WTC11 (cell line): ENCODE measurements at regions not wholly inside any gene's neighbourhood (a gene's known extent, or its start where the extent isn't known, plus 50 kb on each side); places are given as distances from the start of the nearest gene placed in this dataset.

ENCODE experiments used
- ATAC-seq: fragments of 200-7000 bp; cut with Tn5 transposase; 2 replicates; pipeline ENCODE4 v1.10.0; 2021; ENCODE audit warnings: mild to moderate bottlenecking, moderate library complexity
- CTCF ChIA-PET: fragments of 300-600 bp; sonication (Branson Sonifier 250); formaldehyde crosslinking; loops from one replicate; lab custom pipeline; 2021; ENCODE audit warnings: antibody characterized with exemption; lab: Charles Lee
- POLR2A ChIA-PET: fragments of 350-600 bp; sonication (Branson Sonifier 250); formaldehyde crosslinking; loops from one replicate; lab custom pipeline; 2021; ENCODE audit warnings: antibody characterized with exemption; lab: Charles Lee
- DNase-seq: peaks from one replicate; pipeline ENCODE4 v3.0.0; 2021; ENCODE audit warnings: low spot score
- H3K27ac Mint-ChIP-seq: 2 replicates; pipeline ENCODE4 v1.8.0; 2021; ENCODE audit warnings: mixed read lengths
- H3K27me3 Mint-ChIP-seq: 2 replicates; pipeline ENCODE4 v1.8.0; 2021; ENCODE audit warnings: low read depth, mild to moderate bottlenecking, moderate library complexity, mixed read lengths
- H3K36me3 Mint-ChIP-seq: 2 replicates; pipeline ENCODE4 v1.8.0; 2021; ENCODE audit warnings: mixed read lengths
- H3K4me1 Mint-ChIP-seq: 2 replicates; pipeline ENCODE4 v1.8.0; 2022; ENCODE audit warnings: mixed read lengths
- H3K4me3 Mint-ChIP-seq: 2 replicates; pipeline ENCODE4 v1.8.0; 2021; ENCODE audit warnings: mild to moderate bottlenecking, moderate library complexity, mixed read lengths
- H3K9me3 Mint-ChIP-seq: 2 replicates; pipeline ENCODE4 v1.8.0; 2021; ENCODE audit warnings: mixed read lengths
- ATF6 ChIP-seq: sonication (generic); formaldehyde crosslinking; IDR thresholded peaks from 2 replicates; pipeline ENCODE4 v1.8.1; 2023; ENCODE audit warnings: mild to moderate bottlenecking, missing genetic modification reagents
- CREB1 ChIP-seq: sonication (generic); formaldehyde crosslinking; IDR thresholded peaks from 2 replicates; pipeline ENCODE4 v1.8.0; 2023; ENCODE audit warnings: mild to moderate bottlenecking, missing genetic modification reagents
- CREM ChIP-seq: sonication (generic); formaldehyde crosslinking; IDR thresholded peaks from 2 replicates; pipeline ENCODE4 v1.8.1; 2022; ENCODE audit warnings: mild to moderate bottlenecking, missing genetic modification reagents, moderate library complexity
- E2F1 ChIP-seq: sonication (generic); formaldehyde crosslinking; IDR thresholded peaks from 2 replicates; pipeline ENCODE4 v1.8.0; 2022; ENCODE audit warnings: mild to moderate bottlenecking, missing genetic modification reagents
- ESRRA ChIP-seq: sonication (generic); formaldehyde crosslinking; IDR thresholded peaks from 2 replicates; pipeline ENCODE4 v1.8.1; 2022; ENCODE audit warnings: mild to moderate bottlenecking, missing genetic modification reagents, borderline replicate concordance
- JAZF1 ChIP-seq: fragments of 250-450 bp; sonication (Bioruptor Pico); IDR thresholded peaks from 2 replicates; pipeline ENCODE4 v1.9.0; 2021; ENCODE audit warnings: moderate library complexity, mild to moderate bottlenecking, inconsistent platforms
- PRRX2 ChIP-seq: fragments of 250-450 bp; sonication (Bioruptor Pico); IDR thresholded peaks from 2 replicates; pipeline ENCODE4 v1.8.0; 2021; ENCODE audit warnings: mild to moderate bottlenecking
- SMAD4 ChIP-seq: sonication (generic); formaldehyde crosslinking; IDR thresholded peaks from 2 replicates; pipeline ENCODE4 v1.8.0; 2022; ENCODE audit warnings: mild to moderate bottlenecking, missing genetic modification reagents
- TEAD4 ChIP-seq: sonication (generic); formaldehyde crosslinking; IDR thresholded peaks from 2 replicates; pipeline ENCODE4 v1.8.0; 2022; ENCODE audit warnings: mild to moderate bottlenecking, missing genetic modification reagents
- ZBTB21 ChIP-seq: sonication (generic); formaldehyde crosslinking; IDR thresholded peaks from 2 replicates; pipeline ENCODE4 v1.8.1; 2023; ENCODE audit warnings: mild to moderate bottlenecking, missing genetic modification reagents, borderline replicate concordance
- ZNF219 ChIP-seq: sonication (generic); formaldehyde crosslinking; IDR thresholded peaks from 2 replicates; pipeline ENCODE4 v1.8.0; 2023; ENCODE audit warnings: missing genetic modification reagents, mild to moderate bottlenecking, borderline replicate concordance
- ZNF396 ChIP-seq: fragments of 250-450 bp; sonication (Bioruptor Pico); IDR thresholded peaks from 2 replicates; pipeline ENCODE4 v1.8.0; 2021; ENCODE audit warnings: mild to moderate bottlenecking, moderate library complexity, borderline replicate concordance
- ZNF423 ChIP-seq: fragments of 250-450 bp; sonication (Bioruptor Pico); IDR thresholded peaks from 2 replicates; pipeline ENCODE4 v2.1.2; 2022; ENCODE audit warnings: mild to moderate bottlenecking, moderate library complexity
- ZNF671 ChIP-seq: fragments of 250-450 bp; sonication (Bioruptor Pico); IDR thresholded peaks from 2 replicates; pipeline ENCODE4 v1.8.0; 2021; ENCODE audit warnings: mild to moderate bottlenecking
- TF ChIP-seq, protein P1 (sequence below): sonication (generic); formaldehyde crosslinking; IDR thresholded peaks from 2 replicates; pipeline ENCODE4 v1.8.1; 2022; ENCODE audit warnings: mild to moderate bottlenecking, missing genetic modification reagents, moderate library complexity, borderline replicate concordance
- TF ChIP-seq, protein P2 (sequence below): sonication (generic); formaldehyde crosslinking; IDR thresholded peaks from 2 replicates; pipeline ENCODE4 v1.8.1; 2023; ENCODE audit warnings: mild to moderate bottlenecking, missing genetic modification reagents, moderate library complexity
- TF ChIP-seq, protein P3 (sequence below): sonication (generic); formaldehyde crosslinking; IDR thresholded peaks from 2 replicates; pipeline ENCODE4 v1.8.0; 2023; ENCODE audit warnings: missing genetic modification reagents, mild to moderate bottlenecking, borderline replicate concordance
- TF ChIP-seq, protein P4 (sequence below): fragments of 200-600 bp; IDR thresholded peaks from 2 replicates; pipeline ENCODE4 v1.8.0; 2022; ENCODE audit warnings: antibody characterized with exemption
- TF ChIP-seq, protein P5 (sequence below): fragments of 250-450 bp; sonication (Bioruptor Pico); IDR thresholded peaks from 2 replicates; pipeline ENCODE4 v1.9.0; 2021; ENCODE audit warnings: mild to moderate bottlenecking

GRCh38 chr12:77590306-77590705 lies 240.4 kb upstream of the NAV3 start:
- no peak overlapping the region for H3K4me3 Mint-ChIP-seq
- DNase-seq (no peak), ATAC-seq (no peak)
- no peak overlapping the region for H3K27ac Mint-ChIP-seq
- TF ChIP-seq TEAD4 (CRISPR knock-in tag) (no peak), CREM (CRISPR knock-in tag) (no peak), ZNF671 (no peak), E2F1 (CRISPR knock-in tag) (no peak), PRRX2 (CRISPR knock-in tag) (no peak), JAZF1 (CRISPR knock-in tag) (no peak), ESRRA (CRISPR knock-in tag) (no peak), SMAD4 (CRISPR knock-in tag) (no peak), ZNF219 (CRISPR knock-in tag) (no peak), ZNF423 (CRISPR knock-in tag) (no peak), CREB1 (CRISPR knock-in tag) (no peak), ATF6 (CRISPR knock-in tag) (no peak)
- TF ChIP-seq, protein P1, sequence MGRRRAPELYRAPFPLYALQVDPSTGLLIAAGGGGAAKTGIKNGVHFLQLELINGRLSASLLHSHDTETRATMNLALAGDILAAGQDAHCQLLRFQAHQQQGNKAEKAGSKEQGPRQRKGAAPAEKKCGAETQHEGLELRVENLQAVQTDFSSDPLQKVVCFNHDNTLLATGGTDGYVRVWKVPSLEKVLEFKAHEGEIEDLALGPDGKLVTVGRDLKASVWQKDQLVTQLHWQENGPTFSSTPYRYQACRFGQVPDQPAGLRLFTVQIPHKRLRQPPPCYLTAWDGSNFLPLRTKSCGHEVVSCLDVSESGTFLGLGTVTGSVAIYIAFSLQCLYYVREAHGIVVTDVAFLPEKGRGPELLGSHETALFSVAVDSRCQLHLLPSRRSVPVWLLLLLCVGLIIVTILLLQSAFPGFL (CRISPR knock-in tag) = no peak
- TF ChIP-seq, protein P2, sequence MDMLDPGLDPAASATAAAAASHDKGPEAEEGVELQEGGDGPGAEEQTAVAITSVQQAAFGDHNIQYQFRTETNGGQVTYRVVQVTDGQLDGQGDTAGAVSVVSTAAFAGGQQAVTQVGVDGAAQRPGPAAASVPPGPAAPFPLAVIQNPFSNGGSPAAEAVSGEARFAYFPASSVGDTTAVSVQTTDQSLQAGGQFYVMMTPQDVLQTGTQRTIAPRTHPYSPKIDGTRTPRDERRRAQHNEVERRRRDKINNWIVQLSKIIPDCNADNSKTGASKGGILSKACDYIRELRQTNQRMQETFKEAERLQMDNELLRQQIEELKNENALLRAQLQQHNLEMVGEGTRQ (CRISPR knock-in tag) = no peak
- TF ChIP-seq, protein P3, sequence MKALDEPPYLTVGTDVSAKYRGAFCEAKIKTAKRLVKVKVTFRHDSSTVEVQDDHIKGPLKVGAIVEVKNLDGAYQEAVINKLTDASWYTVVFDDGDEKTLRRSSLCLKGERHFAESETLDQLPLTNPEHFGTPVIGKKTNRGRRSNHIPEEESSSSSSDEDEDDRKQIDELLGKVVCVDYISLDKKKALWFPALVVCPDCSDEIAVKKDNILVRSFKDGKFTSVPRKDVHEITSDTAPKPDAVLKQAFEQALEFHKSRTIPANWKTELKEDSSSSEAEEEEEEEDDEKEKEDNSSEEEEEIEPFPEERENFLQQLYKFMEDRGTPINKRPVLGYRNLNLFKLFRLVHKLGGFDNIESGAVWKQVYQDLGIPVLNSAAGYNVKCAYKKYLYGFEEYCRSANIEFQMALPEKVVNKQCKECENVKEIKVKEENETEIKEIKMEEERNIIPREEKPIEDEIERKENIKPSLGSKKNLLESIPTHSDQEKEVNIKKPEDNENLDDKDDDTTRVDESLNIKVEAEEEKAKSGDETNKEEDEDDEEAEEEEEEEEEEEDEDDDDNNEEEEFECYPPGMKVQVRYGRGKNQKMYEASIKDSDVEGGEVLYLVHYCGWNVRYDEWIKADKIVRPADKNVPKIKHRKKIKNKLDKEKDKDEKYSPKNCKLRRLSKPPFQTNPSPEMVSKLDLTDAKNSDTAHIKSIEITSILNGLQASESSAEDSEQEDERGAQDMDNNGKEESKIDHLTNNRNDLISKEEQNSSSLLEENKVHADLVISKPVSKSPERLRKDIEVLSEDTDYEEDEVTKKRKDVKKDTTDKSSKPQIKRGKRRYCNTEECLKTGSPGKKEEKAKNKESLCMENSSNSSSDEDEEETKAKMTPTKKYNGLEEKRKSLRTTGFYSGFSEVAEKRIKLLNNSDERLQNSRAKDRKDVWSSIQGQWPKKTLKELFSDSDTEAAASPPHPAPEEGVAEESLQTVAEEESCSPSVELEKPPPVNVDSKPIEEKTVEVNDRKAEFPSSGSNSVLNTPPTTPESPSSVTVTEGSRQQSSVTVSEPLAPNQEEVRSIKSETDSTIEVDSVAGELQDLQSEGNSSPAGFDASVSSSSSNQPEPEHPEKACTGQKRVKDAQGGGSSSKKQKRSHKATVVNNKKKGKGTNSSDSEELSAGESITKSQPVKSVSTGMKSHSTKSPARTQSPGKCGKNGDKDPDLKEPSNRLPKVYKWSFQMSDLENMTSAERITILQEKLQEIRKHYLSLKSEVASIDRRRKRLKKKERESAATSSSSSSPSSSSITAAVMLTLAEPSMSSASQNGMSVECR = no peak
- H3K4me1 Mint-ChIP-seq = no peaks in the 10 kb centered on the region
- no peaks in the 10 kb centered on the region for H3K36me3 Mint-ChIP-seq
- H3K9me3 Mint-ChIP-seq = no peaks in the 10 kb centered on the region
- ChIA-PET POLR2A (no interaction called here), CTCF (no interaction called here)
- no peaks in the 10 kb centered on the region for H3K27me3 Mint-ChIP-seq

DNA sequence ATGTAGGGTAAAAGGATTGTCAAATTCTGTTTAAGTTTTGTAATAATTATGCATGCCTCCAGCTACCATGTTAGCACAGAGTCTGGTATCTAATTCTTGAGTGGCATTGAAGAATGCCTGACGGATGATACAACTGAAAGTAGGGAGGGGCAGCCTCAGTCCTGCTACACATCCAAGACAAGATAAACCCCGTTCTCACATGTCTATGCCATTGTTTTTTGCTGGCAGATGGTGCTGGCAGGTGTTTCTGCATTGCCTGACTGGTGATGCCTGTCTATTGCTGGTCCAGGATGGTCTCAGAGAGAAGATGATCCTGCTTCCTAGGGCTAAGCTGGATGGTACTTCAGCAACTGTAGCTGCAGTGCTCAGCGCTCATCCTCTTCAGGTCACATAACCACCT lies 245.8 kb upstream of the NAV3 start:
- ATAC-seq (no peak), DNase-seq (no peak)
- no peaks in the 10 kb centered on the region for H3K27me3 Mint-ChIP-seq
- ChIA-PET POLR2A (no interaction called here), CTCF (no interaction called here)
- H3K4me1 Mint-ChIP-seq = peaks cover 6% of the 10 kb centered on the region; the same call in 1 of the 2 replicates
- H3K4me3 Mint-ChIP-seq = no peak overlapping the region
- H3K27ac Mint-ChIP-seq = no peak overlapping the region
- no peaks in the 10 kb centered on the region for H3K36me3 Mint-ChIP-seq
- H3K9me3 Mint-ChIP-seq = no peaks in the 10 kb centered on the region
- TF ChIP-seq, protein P4, sequence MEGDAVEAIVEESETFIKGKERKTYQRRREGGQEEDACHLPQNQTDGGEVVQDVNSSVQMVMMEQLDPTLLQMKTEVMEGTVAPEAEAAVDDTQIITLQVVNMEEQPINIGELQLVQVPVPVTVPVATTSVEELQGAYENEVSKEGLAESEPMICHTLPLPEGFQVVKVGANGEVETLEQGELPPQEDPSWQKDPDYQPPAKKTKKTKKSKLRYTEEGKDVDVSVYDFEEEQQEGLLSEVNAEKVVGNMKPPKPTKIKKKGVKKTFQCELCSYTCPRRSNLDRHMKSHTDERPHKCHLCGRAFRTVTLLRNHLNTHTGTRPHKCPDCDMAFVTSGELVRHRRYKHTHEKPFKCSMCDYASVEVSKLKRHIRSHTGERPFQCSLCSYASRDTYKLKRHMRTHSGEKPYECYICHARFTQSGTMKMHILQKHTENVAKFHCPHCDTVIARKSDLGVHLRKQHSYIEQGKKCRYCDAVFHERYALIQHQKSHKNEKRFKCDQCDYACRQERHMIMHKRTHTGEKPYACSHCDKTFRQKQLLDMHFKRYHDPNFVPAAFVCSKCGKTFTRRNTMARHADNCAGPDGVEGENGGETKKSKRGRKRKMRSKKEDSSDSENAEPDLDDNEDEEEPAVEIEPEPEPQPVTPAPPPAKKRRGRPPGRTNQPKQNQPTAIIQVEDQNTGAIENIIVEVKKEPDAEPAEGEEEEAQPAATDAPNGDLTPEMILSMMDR = no peak
- TF ChIP-seq, protein P5, sequence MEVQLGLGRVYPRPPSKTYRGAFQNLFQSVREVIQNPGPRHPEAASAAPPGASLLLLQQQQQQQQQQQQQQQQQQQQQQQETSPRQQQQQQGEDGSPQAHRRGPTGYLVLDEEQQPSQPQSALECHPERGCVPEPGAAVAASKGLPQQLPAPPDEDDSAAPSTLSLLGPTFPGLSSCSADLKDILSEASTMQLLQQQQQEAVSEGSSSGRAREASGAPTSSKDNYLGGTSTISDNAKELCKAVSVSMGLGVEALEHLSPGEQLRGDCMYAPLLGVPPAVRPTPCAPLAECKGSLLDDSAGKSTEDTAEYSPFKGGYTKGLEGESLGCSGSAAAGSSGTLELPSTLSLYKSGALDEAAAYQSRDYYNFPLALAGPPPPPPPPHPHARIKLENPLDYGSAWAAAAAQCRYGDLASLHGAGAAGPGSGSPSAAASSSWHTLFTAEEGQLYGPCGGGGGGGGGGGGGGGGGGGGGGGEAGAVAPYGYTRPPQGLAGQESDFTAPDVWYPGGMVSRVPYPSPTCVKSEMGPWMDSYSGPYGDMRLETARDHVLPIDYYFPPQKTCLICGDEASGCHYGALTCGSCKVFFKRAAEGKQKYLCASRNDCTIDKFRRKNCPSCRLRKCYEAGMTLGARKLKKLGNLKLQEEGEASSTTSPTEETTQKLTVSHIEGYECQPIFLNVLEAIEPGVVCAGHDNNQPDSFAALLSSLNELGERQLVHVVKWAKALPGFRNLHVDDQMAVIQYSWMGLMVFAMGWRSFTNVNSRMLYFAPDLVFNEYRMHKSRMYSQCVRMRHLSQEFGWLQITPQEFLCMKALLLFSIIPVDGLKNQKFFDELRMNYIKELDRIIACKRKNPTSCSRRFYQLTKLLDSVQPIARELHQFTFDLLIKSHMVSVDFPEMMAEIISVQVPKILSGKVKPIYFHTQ (CRISPR knock-in tag) = no peak
- TF ChIP-seq ZNF396 (CRISPR knock-in tag) (no peak), ZBTB21 (CRISPR knock-in tag) (no peak), ZNF423 (CRISPR knock-in tag) (no peak)
